ENCODE measurements at regions not wholly inside any gene's neighbourhood (a gene's known extent, or its start where the extent isn't known, plus 50 kb on each side); places are given as distances from the start of the nearest gene placed in this dataset.
"Not testable (repeated sequence)": the region's sequence is repeated elsewhere in the genome, so short reads cannot be mapped to it uniquely, and the experiment has no call there.

GRCh38 chr18:998936-999335 lies 94.3 kb downstream of the ADCYAP1 start:
- no peak for DNase-seq

- no peak for DNase-seq
Observed at GRCh38 chr18:1002653-1003178, 98.0 kb downstream of the ADCYAP1 start.

DNA sequence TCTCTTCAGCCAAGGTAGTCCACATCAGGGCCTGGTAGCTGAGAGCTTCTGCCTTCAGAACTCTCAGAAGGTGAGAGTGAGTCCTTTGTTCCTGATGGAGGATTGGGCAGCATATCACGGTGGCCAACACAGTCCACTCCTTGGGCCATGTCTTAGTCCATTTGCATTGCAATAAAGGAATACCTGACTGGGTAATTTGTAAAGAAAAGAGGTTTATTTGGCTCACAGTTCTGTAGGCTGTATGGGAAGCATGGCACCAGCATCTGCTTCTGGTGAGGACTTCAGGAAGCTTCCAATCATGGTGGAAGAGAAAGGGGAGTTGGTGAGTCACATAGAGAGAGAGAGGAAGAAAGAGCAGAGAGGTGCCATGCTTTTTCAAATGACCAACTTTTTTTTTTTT lies 98.8 kb downstream of the ADCYAP1 start:
- no peak for DNase-seq

DNA sequence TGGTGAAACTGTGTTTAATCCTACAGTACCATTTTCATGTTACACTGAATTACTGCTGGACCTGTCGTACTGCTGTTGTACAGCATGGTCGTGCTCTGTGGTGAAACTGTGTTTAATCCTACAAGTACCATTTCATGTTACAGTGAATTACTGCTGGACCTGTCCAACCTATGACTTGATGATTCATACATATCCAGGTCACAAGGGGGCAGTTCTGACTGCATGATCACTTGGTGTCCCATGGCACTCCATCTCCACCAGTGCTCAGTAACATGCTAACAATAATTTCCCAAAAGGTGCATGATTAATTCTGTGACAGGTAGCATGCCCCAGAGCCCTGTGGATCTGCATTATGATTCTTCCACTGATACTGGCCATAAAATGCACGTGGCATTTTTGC lies 101.6 kb downstream of the ADCYAP1 start:
- DNase-seq = no peak

- no peak for DNase-seq
Observed at GRCh38 chr18:1006965-1007364, 102.3 kb downstream of the ADCYAP1 start.

DNA sequence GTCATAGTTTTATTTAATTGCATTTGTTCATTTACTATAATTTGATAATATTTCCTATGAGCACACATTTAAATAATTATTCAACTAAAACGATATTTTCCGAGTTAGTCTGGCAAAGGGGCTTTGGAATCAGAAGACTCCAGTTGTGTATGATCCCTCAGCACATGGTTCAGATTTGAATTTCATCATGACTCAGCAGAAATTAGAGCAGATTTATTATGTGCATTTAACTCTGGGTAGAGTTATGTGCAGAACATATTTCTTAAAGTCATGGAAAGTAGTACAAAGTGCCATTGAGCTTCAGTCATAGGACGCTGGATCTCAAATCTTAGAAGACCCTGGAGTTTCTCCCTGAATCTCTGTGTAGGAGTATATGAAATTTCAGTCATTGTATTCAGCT lies 106.7 kb downstream of the ADCYAP1 start:
- DNase-seq = no peak

- DNase-seq = no peak
Observed at GRCh38 chr18:1012775-1013174, 108.1 kb downstream of the ADCYAP1 start.

GRCh38 chr18:1013951-1014350 lies 109.3 kb downstream of the ADCYAP1 start:
- no peak for DNase-seq

DNA sequence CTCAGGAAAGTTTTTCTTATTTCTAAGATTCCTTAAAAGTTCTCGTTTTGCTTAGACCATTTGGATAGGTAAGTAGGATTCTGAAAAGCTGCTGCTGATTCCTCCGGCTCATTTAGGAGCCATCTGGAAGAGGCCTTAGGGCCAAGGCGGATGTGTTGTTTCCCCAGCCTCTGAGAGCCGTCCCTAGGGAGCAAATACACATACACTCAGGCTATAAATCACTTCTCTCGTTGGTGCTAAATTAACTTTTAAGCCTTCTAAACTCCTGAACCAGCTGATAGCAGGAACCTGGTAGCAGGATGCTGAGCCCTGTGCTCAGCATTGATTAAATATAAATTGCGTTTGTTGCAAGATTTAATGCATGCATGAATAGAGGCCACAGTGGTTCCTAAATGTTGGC lies 109.8 kb downstream of the ADCYAP1 start:
- DNase-seq = no peak

DNA sequence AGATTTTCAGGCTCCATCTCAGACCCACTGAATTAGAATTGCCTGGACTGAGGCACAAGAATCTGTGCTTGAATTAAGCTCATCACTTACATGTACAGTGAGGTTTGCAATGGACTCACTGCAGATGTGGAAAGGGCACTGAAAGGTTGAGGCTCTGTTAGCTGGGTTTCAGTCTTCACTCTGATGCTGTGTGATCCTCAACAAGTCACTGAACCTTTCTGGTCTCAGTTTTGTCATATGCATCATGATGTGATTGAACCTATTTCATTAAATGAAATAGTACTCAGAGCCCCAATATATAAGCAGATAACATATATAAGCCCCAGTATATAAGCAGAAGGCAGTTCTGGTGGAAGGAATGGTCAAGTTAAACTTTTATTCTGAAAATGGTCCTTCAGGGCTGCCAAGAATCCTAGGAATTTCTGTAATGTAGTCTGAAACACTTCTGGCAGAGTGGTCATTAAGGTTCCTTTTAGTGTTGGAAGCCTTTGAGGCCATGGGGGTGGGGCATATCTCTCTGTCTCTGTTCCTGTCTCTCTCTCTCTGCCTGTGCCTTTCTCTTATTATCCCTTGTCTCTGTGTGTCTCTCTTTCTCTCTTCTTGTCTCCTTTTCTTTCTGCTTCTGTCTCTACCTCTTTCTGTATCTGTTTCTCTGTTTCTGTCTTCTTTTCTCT lies 110.4 kb downstream of the ADCYAP1 start:
- DNase-seq = no peak

- DNase-seq = no peak
Observed at GRCh38 chr18:1015777-1016176, 111.1 kb downstream of the ADCYAP1 start.

DNA sequence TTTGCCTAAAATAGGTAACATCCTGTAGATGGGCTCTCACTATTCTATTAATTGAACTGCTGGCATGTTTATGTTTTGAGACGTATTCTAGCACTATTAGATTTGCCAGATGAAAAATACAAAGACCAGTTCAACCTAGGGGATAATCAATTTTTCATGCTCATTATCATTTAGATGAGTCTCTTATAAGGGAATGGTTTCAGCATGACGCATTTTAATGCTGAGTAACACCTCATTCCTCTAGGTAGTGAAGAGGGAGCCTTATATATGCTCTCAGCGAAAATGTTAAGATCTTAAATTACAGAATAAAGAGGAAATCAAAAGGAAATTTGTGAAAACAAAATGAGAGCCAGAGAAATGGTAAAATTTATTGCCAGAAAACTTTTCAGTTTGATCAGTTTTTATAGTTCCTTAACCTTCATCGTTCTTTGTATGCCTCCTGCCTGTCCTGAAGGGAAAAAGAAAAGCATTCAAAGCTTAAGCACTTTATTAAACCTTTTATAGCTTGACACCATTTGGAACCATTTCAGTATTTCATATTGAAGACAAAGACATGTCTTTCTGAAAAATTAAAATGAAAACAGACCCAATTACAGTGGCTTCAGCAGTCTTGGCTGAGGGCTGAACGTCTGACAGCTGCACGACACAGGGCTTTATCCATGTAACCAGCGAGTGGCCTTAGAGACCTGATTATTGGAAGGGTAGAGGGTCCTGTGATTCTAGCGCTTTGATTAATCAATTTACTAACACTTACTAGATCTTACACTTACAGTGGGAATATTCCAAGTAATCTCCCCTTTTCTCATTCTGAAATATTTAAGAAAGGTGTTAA lies 112.8 kb downstream of the ADCYAP1 start:
- DNase-seq = no peak

- DNase-seq = no peak
Observed at GRCh38 chr18:1018181-1018681, 113.6 kb downstream of the ADCYAP1 start.

DNA sequence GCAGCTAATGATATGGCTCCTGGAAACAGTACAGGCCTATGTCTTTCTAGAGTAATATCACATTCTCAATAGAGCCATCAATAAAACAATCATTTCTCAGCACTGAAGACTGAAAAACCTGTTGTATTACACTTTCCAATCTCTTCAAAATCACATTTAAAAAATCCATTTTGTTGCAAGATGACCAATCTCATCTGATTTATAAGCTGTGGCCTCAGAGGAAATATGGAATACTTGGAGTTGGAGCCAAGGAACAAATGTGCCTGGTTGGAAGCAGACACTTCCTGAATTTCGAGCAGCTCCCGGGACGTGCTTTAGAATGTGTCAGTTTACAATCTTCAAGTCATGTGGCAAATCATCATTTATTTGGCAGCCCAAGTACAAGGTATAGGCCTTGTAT lies 114.5 kb downstream of the ADCYAP1 start:
- no peak for DNase-seq

GRCh38 chr18:1020731-1021344 lies 116.2 kb downstream of the ADCYAP1 start:
- DNase-seq = no peak

DNA sequence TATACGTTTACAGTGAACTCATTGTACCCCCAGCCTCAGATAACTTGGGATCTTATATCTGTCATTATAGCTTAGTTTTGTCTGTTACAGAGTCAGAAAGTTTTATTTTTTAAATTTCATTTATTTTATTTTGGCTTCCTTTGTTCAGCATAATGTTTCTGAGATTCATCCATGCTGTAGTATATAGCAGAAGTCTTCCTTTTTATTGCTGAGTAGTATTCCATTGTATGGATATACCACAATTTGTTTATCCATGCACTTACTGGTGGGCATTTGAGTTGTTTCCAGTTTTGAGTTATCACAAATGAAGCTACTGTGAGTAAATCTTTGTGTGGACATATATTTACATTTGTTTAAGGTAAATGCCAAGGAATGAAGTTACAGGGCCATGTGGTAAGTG lies 122.3 kb downstream of the ADCYAP1 start:
- DNase-seq = no peak

DNA sequence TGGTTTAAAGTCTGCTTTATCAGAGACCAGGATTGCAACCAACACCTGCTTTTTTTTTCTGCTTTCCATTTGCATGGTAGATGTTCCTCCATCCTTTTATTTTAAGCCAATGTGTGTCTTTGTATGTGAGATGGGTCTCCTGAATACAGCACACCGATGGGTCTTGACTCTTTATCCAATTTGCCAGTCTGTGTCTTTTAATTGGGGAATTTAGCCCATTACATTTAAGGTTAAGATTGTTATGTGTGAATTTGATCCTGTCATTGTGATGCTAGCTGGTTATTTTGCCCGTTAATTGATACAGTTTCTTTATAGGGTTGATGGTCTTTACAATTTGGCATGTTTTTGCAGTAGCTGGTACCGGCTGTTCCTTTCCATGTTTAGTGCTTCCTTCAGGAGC lies 128.4 kb downstream of the ADCYAP1 start:
- DNase-seq = not testable (repeated sequence)

- no peak for DNase-seq
Observed at GRCh38 chr18:1034971-1035370, 130.3 kb downstream of the ADCYAP1 start.

DNA sequence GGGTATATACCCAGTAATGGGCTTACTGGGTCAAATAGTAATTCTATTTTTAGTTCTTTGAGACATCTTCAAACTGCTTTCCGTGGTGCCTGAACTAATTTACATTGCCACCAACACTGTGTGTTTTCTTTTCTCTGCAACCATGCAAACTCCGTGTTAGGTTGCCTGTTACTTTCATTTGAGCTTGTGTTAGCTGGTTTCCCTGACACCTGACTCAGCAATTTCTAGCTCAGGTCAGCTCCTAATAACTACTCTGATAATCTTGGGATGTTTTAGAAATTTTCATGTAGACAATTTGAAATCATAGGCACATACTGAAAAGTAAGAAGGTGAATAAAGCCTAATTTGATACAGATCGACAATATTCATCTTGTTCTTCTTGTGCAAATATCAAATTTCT lies 132.3 kb downstream of the ADCYAP1 start:
- DNase-seq = no peak

- DNase-seq = no peak
Observed at GRCh38 chr18:1037776-1038175, 133.1 kb downstream of the ADCYAP1 start.

DNA sequence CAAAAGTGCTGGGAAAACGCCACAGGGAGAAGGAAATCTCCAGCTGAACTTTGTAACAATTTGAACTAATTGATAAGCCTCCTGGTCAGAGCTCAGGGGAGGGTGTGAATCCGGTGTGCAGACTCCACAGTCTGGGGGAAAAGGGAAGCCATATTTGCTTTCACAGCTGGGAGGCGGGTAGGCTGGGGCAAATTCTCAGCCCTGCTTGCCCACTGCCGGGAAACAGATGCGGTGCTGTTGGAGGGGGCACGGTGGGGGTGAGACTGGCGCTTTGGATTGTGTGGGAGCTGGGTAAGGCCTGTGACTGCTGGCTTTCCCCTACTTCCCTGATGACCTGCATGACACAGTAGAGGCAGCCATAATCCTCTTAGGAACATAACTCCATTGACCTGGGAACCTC lies 134.8 kb downstream of the ADCYAP1 start:
- no peak for DNase-seq

- DNase-seq = not testable (repeated sequence)
Observed at GRCh38 chr18:1043039-1043438, 138.4 kb downstream of the ADCYAP1 start.

GRCh38 chr18:1045658-1046057 lies 141.0 kb downstream of the ADCYAP1 start:
- no peak for DNase-seq

- no peak for DNase-seq
Observed at GRCh38 chr18:1047406-1047805, 142.7 kb downstream of the ADCYAP1 start.
